Fibroblast of skin of back (primary cell): ENCODE measurements at regions not wholly inside any gene's neighbourhood (a gene's known extent, or its start where the extent isn't known, plus 50 kb on each side); places are given as distances from the start of the nearest gene placed in this dataset.

Experiments
- DNase-seq: peaks from one replicate; pipeline ENCODE4 v3.0.0-alpha.2; 2013

- DNase-seq: no peak
These were observed 52.8 kb upstream of the SV2C start for GRCh38 chr5:76030343-76030742.

GRCh38 chr5:76029739-76030138, 53.4 kb upstream of the SV2C start:
- DNase-seq: no peak

GRCh38 chr5:76025790-76026189, 57.4 kb upstream of the SV2C start:
- DNase-seq: no peak

DNA sequence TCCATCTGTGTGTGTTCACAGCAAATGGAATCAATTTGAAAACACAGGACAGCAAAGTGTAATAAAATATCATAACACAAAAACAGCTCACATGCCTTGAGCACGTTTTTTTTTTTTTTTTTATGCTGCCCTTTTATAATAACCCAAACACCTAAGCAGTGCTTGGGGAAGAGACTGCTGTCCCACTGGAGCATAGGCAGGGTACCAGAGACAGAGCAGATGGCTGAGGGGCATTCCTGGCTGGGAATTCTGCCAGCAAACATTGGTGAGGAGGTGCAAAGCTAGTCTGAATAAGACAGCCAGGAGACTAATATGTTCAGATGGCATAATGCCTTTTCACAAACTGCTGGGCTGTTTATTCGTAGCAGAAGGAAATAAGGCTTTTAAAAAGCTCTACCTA, 58.1 kb upstream of the SV2C start:
- no peak for DNase-seq

DNA sequence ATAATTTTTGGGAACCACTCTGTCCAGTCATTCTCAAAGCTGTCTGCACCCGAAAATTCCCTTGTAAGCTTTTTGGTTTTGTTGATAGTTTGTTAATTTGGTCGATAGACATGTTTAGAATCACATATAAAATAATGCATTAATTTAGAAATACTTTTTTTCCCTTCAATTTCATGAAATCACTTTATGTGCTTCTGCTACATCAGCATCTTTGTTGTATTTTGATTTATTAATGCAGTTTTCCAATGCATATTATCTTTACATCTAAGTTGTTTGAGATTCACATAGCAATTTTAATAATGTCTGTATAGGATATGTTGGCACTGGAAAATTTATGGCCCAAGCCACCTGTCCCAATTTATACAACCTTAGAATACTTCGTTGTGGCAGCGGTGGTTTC, 60.6 kb upstream of the SV2C start:
- no peak for DNase-seq

DNA sequence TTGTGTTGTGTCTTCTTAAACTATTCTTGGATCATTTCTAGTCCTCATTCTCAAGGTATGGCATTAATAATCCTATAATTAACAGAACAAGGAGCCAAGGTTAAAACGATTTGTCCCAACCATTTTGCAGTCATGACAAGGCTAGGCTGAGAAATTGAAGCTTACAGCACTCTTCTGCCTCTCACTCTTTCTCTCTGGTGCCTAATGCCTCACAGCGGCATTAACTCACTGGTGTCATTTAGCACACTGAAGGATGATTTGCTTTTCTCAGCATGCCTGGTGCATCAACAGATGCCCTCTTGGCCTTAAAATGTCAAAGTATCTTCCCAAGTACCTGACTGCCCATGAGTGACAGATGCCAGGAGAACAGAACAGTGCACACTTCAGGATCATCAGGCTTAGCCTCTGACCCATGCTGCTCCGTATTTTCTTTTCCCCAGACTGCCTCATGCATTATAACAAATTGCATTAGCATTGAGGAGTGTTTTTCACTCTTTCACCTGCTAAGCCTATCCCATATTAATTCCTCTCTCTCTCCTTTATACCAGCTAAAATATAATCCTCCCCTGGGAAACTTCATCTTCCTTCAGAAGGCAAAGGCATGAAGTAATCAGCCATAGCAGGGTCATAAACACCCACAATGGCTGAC, 61.1 kb upstream of the SV2C start:
- DNase-seq: no peak

DNA sequence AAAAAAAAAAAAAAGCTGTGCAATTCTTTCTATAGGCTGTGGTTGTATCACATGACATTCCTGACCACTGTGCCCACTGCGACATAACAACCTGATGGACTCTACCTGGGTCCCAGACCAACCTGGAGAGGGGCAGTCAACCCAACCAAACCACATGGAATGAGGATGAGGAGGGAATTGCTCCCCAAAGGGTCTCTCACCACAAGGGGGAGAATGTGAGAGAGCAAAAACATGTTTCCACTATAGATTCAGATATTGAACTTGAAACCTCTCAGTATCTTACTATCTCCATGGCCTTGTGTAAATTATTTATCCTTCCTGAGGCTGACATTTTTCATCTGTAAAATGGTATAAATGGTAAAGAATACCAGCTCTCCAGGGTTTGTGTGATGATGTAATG, 66.9 kb upstream of the SV2C start:
- no peak for DNase-seq

GRCh38 chr5:76014005-76014404, 69.2 kb upstream of the SV2C start:
- no peak for DNase-seq

DNA sequence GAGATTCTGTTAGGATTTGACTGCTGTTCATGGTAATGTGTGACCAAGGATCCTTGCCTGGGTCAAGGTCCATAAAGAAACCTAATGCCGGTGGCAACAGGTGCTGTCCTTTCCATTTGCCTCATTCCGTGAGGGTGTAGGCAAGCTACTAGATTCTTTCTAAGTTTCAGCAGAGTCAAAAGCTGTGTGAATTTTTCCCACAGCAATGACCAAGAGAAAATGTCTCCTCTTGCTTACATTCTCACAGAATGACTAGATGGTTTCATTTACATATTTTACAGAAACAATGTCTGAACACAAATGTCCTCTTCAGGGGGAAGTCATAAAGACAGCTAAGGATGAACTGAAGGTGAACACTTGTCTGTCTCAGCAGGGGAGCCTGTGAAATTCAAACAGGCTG, 75.3 kb upstream of the SV2C start:
- no peak for DNase-seq

DNA sequence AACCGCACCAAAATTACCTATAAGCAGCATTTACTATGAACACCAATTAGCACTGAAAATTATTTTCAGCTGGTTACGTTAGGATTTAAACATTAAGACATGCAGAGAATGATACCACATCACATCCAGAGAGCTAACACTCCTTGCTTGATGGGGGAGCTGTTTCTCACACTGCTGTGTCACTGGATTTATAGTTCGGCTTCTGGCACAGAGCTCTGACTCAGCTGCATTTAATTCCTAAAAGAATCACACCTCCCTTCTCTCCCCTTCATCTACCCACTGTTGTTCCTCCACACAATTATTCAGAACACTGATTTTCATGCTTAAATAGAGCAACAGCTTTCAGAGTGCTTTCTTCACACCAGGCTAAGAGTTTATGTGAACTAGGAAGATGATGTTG, 82.6 kb upstream of the SV2C start:
- no peak for DNase-seq

- no peak for DNase-seq
These were observed 89.3 kb upstream of the SV2C start for GRCh38 chr5:75993643-75994520.

GRCh38 chr5:75993183-75993582, 90.0 kb upstream of the SV2C start:
- DNase-seq: no peak

DNA sequence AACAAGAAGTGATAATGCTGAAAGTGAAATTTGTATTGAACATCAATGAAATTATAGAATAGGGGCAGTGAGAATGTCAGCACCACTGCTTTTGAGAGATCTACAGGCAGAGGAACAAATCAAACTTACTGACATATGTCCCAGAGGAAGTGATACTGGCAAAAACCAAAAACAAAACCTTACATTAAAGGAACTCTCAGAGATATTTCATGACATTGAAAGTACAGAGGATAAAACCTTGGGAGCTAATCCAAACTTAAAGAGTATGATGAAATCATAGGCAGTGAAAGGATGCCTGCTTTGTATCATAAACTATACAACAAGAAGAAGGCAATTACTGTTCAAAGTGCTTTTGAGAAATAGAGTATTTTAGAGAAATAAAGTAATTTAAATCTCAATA, 90.4 kb upstream of the SV2C start:
- no peak for DNase-seq

DNA sequence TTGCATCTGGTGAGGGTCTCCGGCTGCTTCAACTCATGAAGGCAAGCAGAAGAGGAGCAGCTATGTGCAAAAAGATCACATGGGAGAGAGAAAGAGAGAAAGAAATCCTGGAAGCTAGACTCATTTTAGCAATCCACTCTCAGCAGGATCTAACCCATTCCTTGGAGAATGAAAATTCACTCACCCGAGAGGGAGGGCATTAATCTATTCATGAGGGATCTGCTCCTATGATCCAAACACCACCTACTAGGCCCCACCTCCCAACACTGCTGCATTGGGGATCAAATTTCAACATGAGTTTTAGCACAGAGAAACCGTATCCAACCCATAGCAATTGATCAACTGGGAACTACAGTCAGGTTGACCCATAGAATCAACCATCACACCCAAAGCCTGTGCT, 98.1 kb upstream of the SV2C start:
- no peak for DNase-seq

- DNase-seq: no peak
These were observed 107.7 kb upstream of the SV2C start for GRCh38 chr5:75975496-75975895.

GRCh38 chr5:75965292-75965691, 117.9 kb upstream of the SV2C start:
- DNase-seq: no peak

- DNase-seq: no peak
These were observed 119.2 kb upstream of the SV2C start for GRCh38 chr5:75964008-75964407.

- no peak for DNase-seq
These were observed 119.6 kb upstream of the SV2C start for GRCh38 chr5:75963554-75963953.

DNA sequence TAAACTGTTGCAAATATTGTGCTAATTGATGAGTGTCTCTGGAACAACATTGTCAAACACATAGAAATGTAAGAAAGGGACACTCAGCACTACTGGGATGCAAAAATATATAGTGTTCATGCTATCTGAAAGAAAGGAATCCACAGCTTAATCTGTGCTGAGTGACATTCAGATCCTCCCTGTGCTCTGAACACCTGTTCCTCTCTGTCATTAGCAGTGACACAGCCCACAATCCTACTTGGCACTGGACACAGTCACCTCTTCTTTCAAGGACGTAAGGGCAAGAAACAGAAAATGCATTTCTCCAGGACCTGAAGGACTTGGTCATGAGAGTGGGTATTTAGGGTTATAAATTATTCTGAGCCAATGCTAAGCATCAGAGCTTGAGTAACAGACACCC, 121.4 kb upstream of the SV2C start:
- no peak for DNase-seq

DNA sequence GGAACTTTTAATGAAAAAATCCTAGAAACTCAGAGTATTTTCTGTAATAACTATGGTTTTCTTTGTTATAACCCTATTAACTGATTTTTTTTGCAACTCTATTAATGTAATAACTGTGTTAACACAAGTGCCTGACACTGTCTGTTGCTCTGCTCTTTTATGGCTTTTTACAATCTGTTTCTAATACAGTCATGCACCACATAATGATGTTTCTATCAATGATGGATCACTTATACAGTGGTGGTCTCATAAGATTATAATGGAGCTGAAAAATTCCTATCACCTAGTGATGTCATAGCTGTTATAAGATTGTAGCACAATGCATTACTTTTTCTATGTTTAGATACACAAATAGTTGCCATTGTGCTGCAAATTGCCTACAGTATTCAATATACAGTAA, 123.1 kb upstream of the SV2C start:
- no peak for DNase-seq

GRCh38 chr5:75952963-75953362, 130.2 kb upstream of the SV2C start:
- DNase-seq: no peak

DNA sequence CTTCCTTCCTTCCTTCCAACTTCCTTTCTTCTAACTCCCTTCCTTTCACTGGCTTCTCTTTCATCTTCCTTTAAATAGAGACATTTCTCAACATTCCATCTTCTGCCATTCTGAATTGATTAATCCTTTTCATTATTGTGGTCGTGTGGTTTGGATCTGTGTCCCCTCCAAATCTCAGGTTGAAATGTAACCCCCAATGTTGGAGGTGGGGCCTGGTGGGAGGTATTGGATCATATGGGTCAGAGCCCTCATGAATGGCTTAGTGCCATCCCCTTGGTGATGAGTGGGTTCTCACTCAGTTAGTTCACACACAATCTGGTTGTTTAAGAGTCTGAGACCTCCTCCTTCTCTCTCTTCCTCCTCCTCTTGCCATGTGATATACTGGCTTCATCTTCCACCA, 130.9 kb upstream of the SV2C start:
- no peak for DNase-seq

DNA sequence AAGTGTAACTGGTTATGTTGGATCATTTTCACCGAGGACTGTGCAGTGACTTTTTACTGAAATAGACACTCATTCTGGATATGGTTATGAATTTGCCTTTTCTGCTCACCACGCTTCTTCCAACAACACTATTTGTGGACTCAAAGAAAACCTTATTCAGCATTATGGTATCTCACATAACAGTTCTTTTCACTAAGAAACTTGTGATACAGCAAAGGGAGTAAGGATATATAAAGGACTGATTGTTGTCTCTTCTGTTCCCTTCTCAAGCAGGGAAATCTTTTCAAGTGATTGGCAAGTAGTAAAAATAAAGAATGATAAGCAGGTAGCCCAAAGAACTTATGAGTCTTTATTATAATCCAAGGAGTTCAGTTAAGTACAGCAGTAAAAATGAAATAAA, 131.5 kb upstream of the SV2C start:
- no peak for DNase-seq

GRCh38 chr5:75951158-75951557, 132.0 kb upstream of the SV2C start:
- DNase-seq: no peak

GRCh38 chr5:75948438-75948837, 134.7 kb upstream of the SV2C start:
- DNase-seq: no peak
